ENCODE measurements at regions not wholly inside any gene's neighbourhood (a gene's known extent, or its start where the extent isn't known, plus 50 kb on each side); places are given as distances from the start of the nearest gene placed in this dataset.

DNA sequence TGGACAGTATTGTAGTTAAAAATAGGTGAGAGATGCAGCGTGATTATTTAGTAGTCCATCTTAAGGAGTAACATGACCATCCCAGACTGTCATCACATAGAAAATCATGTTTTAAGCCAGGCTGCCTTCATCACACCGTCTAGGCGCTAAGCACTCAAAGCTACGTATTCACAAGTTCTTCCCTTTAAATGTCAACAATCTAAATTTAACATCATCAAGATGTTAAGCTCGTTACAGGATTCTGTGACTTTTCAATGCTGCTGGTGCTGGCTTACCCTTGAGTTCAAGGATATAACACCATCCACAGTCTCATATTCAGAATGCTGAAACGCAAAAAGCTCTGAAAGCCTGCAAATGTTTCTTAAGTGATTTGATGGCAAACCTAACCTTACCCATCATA lies 109.5 kb upstream of the CDCA7L start:
- Histone ChIP-seq H2AFZ (ENCODE audit: low read depth, low read length) (no peak overlapping the region), H3K9me3 (ENCODE audit: low read length) (no peaks in the 10 kb centered on the region), H3K36me3 (ENCODE audit: insufficient read depth, low read length) (no peaks in the 10 kb centered on the region), H3K9ac (ENCODE audit: low read length) (no peak overlapping the region), H3K27ac (ENCODE audit: low read length) (no peak overlapping the region), H3K4me3 (ENCODE audit: low read length) (no peak overlapping the region), H4K20me1 (ENCODE audit: insufficient read depth) (no peaks in the 10 kb centered on the region), H3K9me2 (ENCODE audit: insufficient read depth, low read length) (no peaks in the 10 kb centered on the region), H3K79me2 (replicated peaks; ENCODE audit: insufficient read depth, low read length) (no peaks in the 10 kb centered on the region), H3K4me2 (ENCODE audit: low read length) (no peak overlapping the region), H3K27me3 (ENCODE audit: insufficient read depth, low read depth, low read length) (no peaks in the 10 kb centered on the region), H3F3A (ENCODE audit: insufficient read depth, low read length, poor library complexity, severe bottlenecking) (peaks cover 4% of the 10 kb centered on the region)
- no peak for TF ChIP-seq RAD21 (conservative IDR thresholded peaks at IDR 0.05)
- TF ChIP-seq POLR2AphosphoS5 (IDR thresholded peaks at IDR 0.05) = no peak
- no peak for TF ChIP-seq REST (IDR thresholded peaks at IDR 0.05; ENCODE audit: borderline replicate concordance)
- TF ChIP-seq SMC3 (conservative IDR thresholded peaks at IDR 0.05; ENCODE audit: poor library complexity) = no peak
- no peak for TF ChIP-seq EZH2 (IDR thresholded peaks at IDR 0.05; ENCODE audit: borderline replicate concordance, insufficient read depth, low read length, poor library complexity, severe bottlenecking)
- TF ChIP-seq CTCF (IDR thresholded peaks at IDR 0.05; ENCODE audit: poor library complexity, severe bottlenecking) = no peak
- TF ChIP-seq TAF1 (IDR thresholded peaks at IDR 0.05; ENCODE audit: low read depth) = no peak
- no peak for TF ChIP-seq MXI1 (conservative IDR thresholded peaks at IDR 0.05; ENCODE audit: poor library complexity, severe bottlenecking)
- TF ChIP-seq EP300 (conservative IDR thresholded peaks at IDR 0.05; ENCODE audit: poor library complexity, severe bottlenecking) = no peak

- Histone ChIP-seq H3K27ac (ENCODE audit: low read length) (peak overlapping the region; percentile 51), H4K20me1 (ENCODE audit: insufficient read depth) (no peaks in the 10 kb centered on the region), H3K79me2 (replicated peaks; ENCODE audit: insufficient read depth, low read length) (no peaks in the 10 kb centered on the region), H3K27me3 (ENCODE audit: insufficient read depth, low read depth, low read length) (no peaks in the 10 kb centered on the region), H3K9me2 (ENCODE audit: insufficient read depth, low read length) (no peaks in the 10 kb centered on the region), H3K9ac (ENCODE audit: low read length) (peak overlapping the region; percentile 32), H3K4me2 (ENCODE audit: low read length) (peak overlapping the region; percentile 60), H3K9me3 (ENCODE audit: low read length) (no peaks in the 10 kb centered on the region), H2AFZ (ENCODE audit: low read depth, low read length) (no peak overlapping the region), H3K36me3 (ENCODE audit: insufficient read depth, low read length) (no peaks in the 10 kb centered on the region), H3K4me3 (ENCODE audit: low read length) (peak overlapping the region; percentile 61), H3F3A (ENCODE audit: insufficient read depth, low read length, poor library complexity, severe bottlenecking) (peaks cover 4% of the 10 kb centered on the region)
- TF ChIP-seq TAF1 (IDR thresholded peaks at IDR 0.05; ENCODE audit: low read depth) (no peak), CTCF (IDR thresholded peaks at IDR 0.05; ENCODE audit: poor library complexity, severe bottlenecking) (no peak), MXI1 (conservative IDR thresholded peaks at IDR 0.05; ENCODE audit: poor library complexity, severe bottlenecking) (no peak), EZH2 (IDR thresholded peaks at IDR 0.05; ENCODE audit: borderline replicate concordance, insufficient read depth, low read length, poor library complexity, severe bottlenecking) (no peak), EP300 (conservative IDR thresholded peaks at IDR 0.05; ENCODE audit: poor library complexity, severe bottlenecking) (no peak), POLR2AphosphoS5 (IDR thresholded peaks at IDR 0.05) (no peak), RAD21 (conservative IDR thresholded peaks at IDR 0.05) (no peak), SMC3 (conservative IDR thresholded peaks at IDR 0.05; ENCODE audit: poor library complexity) (no peak), REST (IDR thresholded peaks at IDR 0.05; ENCODE audit: borderline replicate concordance) (no peak)
Measured at GRCh38 chr7:22052674-22053365, 107.1 kb upstream of the CDCA7L start.
